NCI-H2196 treated with DMSO at 0.1 percent for 48 hours (cell line): ENCODE measurements at regions not wholly inside any gene's neighbourhood (a gene's known extent, or its start where the extent isn't known, plus 50 kb on each side); places are given as distances from the start of the nearest gene placed in this dataset.

Experiments
- DNase-seq: peaks from one replicate; lab custom pipeline; 2025; ENCODE audit not compliant: unreplicated experiment; lab: John Stamatoyannopoulos, UW

- no peak for DNase-seq
Measured at GRCh38 chr18:45467293-45467692, 148.0 kb upstream of the SLC14A2 start.

GRCh38 chr18:45467945-45468344 is 147.3 kb upstream of the SLC14A2 start:
- no peak for DNase-seq

DNA sequence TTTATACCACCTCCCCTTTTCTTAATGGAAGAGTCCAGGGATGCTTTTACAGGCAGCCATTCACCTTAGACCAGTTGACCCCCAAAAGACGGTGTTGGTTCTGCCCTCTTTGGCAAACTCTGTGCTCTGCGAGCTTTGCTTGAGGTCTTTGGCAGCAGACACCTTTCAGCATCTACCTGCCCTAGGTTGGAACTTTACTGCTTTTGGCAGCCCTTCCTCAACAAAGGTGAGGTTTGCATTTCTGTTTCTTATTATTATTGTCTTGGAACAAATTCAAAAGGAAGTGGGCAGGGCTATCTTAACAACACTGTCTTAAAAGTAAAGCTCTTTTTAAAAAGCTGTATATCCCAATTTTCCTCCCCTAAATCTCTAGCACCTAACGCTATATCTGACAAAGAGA is 136.4 kb upstream of the SLC14A2 start:
- no peak for DNase-seq

DNA sequence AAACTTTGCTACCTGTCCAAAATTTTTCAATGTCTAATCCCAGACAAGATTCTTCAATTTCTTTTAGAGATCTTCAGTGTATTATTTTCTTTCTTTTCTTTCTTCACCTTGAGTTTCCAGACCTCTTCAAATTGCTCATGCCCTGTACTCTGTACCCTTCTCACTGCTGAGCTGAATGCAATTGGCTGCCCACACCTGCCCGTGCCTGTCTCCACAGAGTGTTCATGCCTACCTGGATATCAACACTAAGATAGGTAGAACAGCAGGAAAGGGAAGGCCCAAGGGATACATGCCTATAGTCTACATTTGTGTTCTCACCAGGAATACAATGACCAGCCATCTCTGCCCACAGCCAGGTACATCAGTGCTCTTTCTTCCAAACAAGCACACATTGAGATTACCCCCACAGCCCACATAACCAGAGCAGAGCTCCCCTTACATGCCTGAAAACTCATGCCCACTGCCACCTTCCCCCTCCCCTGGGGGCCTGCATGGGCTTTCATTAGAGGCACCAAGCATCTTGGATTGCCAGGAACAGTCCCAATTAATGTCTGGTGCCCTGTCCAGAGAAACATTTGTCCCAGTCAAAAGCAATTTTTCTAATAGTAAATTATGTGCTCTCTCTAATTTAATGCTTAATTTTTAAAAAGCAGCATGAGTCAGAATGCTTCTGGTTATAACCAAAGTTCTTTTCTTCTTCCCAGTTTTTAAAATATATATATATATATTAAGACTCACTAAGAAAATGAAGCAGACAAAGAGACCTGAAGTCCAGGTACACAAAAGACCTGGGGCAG is 134.9 kb upstream of the SLC14A2 start:
- DNase-seq, result no peak

GRCh38 chr18:45481821-45482220 is 133.5 kb upstream of the SLC14A2 start:
- DNase-seq, result no peak

DNA sequence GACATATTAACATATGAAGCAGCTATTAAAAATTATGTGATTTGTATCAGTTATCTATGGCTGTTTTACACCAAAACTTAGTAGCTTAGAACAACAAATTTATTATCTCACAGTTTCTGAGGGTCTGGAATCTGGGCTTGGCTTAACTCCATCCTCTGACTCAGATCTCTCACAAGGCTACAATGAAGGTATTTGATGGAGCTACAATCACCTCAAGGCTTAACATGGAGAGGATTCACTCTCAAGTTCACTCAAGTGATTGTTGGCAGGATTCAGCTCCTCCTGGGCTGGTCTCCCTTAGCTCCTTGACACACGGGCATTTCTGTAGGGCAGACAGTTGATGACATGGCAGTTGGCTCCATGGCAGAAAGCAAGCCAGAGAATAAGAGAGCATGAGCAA is 133.0 kb upstream of the SLC14A2 start:
- DNase-seq, result no peak

GRCh38 chr18:45487581-45487980 is 127.7 kb upstream of the SLC14A2 start:
- DNase-seq, result no peak

- DNase-seq, result no peak
Measured at GRCh38 chr18:45488645-45489044, 126.6 kb upstream of the SLC14A2 start.

DNA sequence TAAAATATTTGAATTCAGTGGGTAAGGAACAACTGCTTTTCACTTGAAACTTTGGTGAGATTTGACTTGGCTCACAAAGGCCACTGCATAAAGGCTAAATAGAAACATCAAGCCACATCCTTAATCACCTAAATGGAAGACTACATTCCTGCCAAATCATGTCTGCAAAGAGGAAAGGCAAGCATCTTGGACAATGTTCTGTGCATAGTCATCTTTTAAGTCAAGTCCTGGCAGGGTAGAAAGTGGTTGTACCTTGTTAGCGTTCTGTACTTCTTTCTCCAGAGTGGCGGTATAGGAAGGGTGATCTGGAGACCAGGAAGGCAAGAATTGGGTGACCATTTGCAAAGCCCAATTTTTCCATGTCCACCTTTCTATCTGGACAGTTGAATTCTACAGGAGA is 121.4 kb upstream of the SLC14A2 start:
- DNase-seq, result no peak

- DNase-seq, result no peak
Measured at GRCh38 chr18:45494811-45495210, 120.5 kb upstream of the SLC14A2 start.

DNA sequence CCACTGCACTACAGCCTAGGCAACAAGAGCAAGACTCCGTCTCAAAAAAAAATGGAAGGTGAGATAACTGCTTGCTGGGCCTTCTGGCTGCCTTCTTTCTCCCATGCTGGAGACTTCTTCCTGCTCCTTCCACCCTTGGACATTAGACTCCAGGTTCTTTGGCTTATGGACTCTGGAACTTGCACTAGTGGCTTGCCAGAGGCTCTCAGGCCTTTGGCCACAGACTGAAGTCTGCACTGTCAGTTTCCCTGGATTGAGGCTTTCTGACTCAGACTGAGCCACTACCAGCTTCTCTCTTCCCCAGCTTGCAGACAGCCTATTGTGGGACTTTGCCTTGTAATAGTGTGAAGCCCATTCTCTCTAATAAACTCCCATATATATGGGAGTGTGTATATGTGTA is 118.5 kb upstream of the SLC14A2 start:
- DNase-seq, result no peak

- no peak for DNase-seq
Measured at GRCh38 chr18:45497595-45498286, 117.5 kb upstream of the SLC14A2 start.

- no peak for DNase-seq
Measured at GRCh38 chr18:45498287-45498658, 117.0 kb upstream of the SLC14A2 start.

GRCh38 chr18:45503990-45504389 is 111.3 kb upstream of the SLC14A2 start:
- DNase-seq, result no peak

DNA sequence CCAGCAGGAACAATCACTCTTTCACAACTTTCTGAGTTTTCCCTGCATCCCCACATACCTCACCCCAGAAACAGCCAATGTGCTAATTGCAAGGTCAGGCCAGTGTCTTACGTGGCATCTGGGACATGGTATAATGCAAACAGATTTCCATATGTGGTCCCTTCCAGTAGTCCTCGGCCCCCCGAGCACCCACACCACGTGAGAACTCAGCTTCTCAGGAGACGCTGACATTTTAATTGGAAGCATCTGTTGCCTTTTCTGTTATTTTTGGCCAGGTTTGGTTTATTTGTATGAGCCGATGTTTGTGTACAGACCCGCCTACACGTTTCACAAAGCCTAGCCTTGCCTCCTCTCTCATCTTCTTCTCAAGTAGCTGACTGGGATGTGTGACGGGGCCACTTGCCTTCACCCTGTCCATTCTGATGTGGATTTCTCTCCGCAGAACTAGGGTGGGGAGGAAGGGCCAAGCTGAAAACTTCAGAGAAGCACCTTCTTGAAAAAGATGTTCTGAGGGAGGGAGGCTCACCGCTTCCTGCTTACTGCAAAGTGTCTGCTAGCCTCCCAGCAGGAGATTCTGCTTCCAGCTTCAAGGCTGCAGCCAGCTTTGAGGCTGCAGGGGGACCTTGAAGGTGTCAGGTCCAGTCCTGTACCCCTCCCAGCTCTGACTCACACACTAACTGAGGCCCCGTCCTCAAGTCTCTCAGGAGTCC is 109.6 kb upstream of the SLC14A2 start:
- DNase-seq, result no peak

GRCh38 chr18:45506951-45507350 is 108.3 kb upstream of the SLC14A2 start:
- DNase-seq, result no peak

- no peak for DNase-seq
Measured at GRCh38 chr18:45509535-45509934, 105.7 kb upstream of the SLC14A2 start.

DNA sequence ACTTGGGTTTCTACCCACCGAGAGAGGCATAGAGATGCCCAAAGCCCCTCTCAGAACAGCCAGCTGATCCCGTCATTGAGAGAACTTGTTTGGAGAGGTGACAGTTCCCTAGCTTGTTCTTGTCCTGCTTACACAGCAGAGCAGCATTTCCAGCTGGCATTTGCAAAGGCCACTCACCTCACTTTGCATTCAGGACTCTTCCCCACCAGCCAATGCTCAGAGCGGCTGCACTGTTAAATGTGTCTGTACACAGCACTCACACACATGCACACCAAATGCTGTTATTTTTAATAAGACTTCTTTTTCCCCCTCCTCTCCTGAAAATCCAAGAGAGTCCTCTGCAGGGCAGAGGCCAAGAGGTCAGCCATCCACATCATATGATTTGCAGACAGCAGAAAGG is 104.6 kb upstream of the SLC14A2 start:
- no peak for DNase-seq

- no peak for DNase-seq
Measured at GRCh38 chr18:45512363-45512953, 102.8 kb upstream of the SLC14A2 start.

GRCh38 chr18:45517181-45517741 is 98.0 kb upstream of the SLC14A2 start:
- DNase-seq, result no peak
